H1 (cell line): ENCODE measurements at regions not wholly inside any gene's neighbourhood (a gene's known extent, or its start where the extent isn't known, plus 50 kb on each side); places are given as distances from the start of the nearest gene placed in this dataset.

Experiments used
- CTCF ChIA-PET: fragments of 300-600 bp; sonication (Branson Sonifier 250); formaldehyde crosslinking; loops from one replicate; lab custom pipeline; 2021; ENCODE audit not compliant: partially characterized antibody; lab: Charles Lee
- POLR2A ChIA-PET: fragments of 300-600 bp; sonication (Branson Sonifier 250); formaldehyde crosslinking; loops from one replicate; lab custom pipeline; 2021; ENCODE audit warnings: inconsistent platforms; ENCODE audit not compliant: partially characterized antibody; lab: Charles Lee
- DNase-seq, 2 experiments: peaks; one replicate each; pipeline versions ENCODE4 v3.0.0 to v3.0.0-alpha.2; 2010 to 2022; ENCODE audit warnings: low spot score in 2 of 2, low read depth in 1 of 2, mixed read lengths in 1 of 2
- FAIRE-seq: peaks from 2 replicates; lab custom pipeline; 2011; peaks lifted over from hg19 to GRCh38; lab: Jason Lieb, UNC
- H2AFZ ChIP-seq: 2 replicates; pipeline ENCODE4 v1.8.1; 2012; ENCODE audit warnings: low read length, inconsistent platforms
- H2AK5ac ChIP-seq: 2 replicates; pipeline ENCODE4 v1.6.1; 2013; ENCODE audit warnings: low read depth, low read length
- H2BK120ac ChIP-seq: replicated peaks from 2 replicates; pipeline ENCODE3; 2013; ENCODE audit warnings: low read depth, low read length, inconsistent platforms
- H2BK12ac ChIP-seq: 2 replicates; pipeline ENCODE4 v1.6.1; 2013; ENCODE audit warnings: low read depth, low read length
- H2BK15ac ChIP-seq: 2 replicates; pipeline ENCODE4 v1.6.1; 2013; ENCODE audit warnings: low read length
- H2BK20ac ChIP-seq: 2 replicates; pipeline ENCODE4 v1.6.1; 2013; ENCODE audit warnings: low read length
- H2BK5ac ChIP-seq: 2 replicates; pipeline ENCODE4 v1.6.1; 2013; ENCODE audit warnings: low read depth, low read length
- H3K14ac ChIP-seq: 2 replicates; pipeline ENCODE4 v1.6.1; 2013; ENCODE audit warnings: inconsistent platforms; ENCODE audit not compliant: insufficient read length
- H3K18ac ChIP-seq: 2 replicates; pipeline ENCODE4 v1.6.1; 2013; ENCODE audit warnings: low read length; ENCODE audit errors: extremely low read depth
- H3K23ac ChIP-seq: 2 replicates; pipeline ENCODE4 v1.6.1; 2013; ENCODE audit warnings: inconsistent platforms; ENCODE audit not compliant: insufficient read length
- H3K23me2 ChIP-seq: 2 replicates; pipeline ENCODE4 v1.6.1; 2013; ENCODE audit warnings: low read depth, low read length
- H3K27ac ChIP-seq: 2 replicates; pipeline ENCODE4 v1.6.1; 2011; ENCODE audit warnings: low read depth, low read length, inconsistent platforms
- H3K27me3 ChIP-seq, 4 experiments: replicated peaks in 1 of 4; 1 replicate in 1 of 4; 2 replicates in 3 of 4; pipeline versions ENCODE4 v1.6.1 to v1.8.1; 2011 to 2013; ENCODE audit warnings: low read length in 3 of 4, mild to moderate bottlenecking in 3 of 4, inconsistent platforms in 2 of 4, mixed read lengths in 2 of 4, moderate library complexity in 1 of 4; ENCODE audit not compliant: control insufficient read depth in 3 of 4, insufficient read depth in 3 of 4; ENCODE audit errors: extremely low read depth in 1 of 4
- H3K36me3 ChIP-seq, 4 experiments: 2 replicates each; pipeline versions ENCODE4 v1.6.1 to v1.8.1; 2011 to 2013; ENCODE audit warnings: mild to moderate bottlenecking in 4 of 4, low read length in 3 of 4, moderate library complexity in 2 of 4, control low read depth in 1 of 4, inconsistent platforms in 1 of 4; ENCODE audit not compliant: insufficient read depth in 4 of 4, control insufficient read depth in 2 of 4
- H3K4ac ChIP-seq: replicated peaks from 2 replicates; pipeline ENCODE3; 2013; ENCODE audit warnings: low read length, low read depth, mixed read lengths, inconsistent platforms; ENCODE audit not compliant: insufficient read length
- H3K4me1 ChIP-seq, 4 experiments: replicated peaks in 1 of 4; 1 replicate in 1 of 4; 2 replicates in 3 of 4; pipeline versions ENCODE4 v1.6.1 to v1.8.1; 2011 to 2013; ENCODE audit warnings: low read length in 3 of 4, inconsistent platforms in 2 of 4, mixed read lengths in 1 of 4; ENCODE audit not compliant: insufficient read depth in 4 of 4, control insufficient read depth in 3 of 4
- H3K4me2 ChIP-seq, 2 experiments: 2 replicates each; pipeline versions ENCODE4 v1.6.1 to v1.8.1; 2011 to 2013; ENCODE audit warnings: low read depth in 2 of 2, low read length in 2 of 2, control low read depth in 1 of 2, inconsistent platforms in 1 of 2, mild to moderate bottlenecking in 1 of 2; ENCODE audit not compliant: insufficient read depth in 1 of 2
- H3K4me3 ChIP-seq, 4 experiments: fragments of 200-600, 300-600 bp in 1 of 4; sonication (generic), shearing (Covaris generic), sonication (Bioruptor Twin) in 1 of 4; 2 replicates each; pipeline versions ENCODE4 v1.5.1 to v1.8.1; 2011 to 2016; ENCODE audit warnings: low read length in 4 of 4, low read depth in 3 of 4, control low read depth in 2 of 4, inconsistent platforms in 2 of 4, mild to moderate bottlenecking in 2 of 4, mixed read lengths in 1 of 4, moderate library complexity in 1 of 4; ENCODE audit not compliant: insufficient read depth in 2 of 4; ENCODE audit errors: extremely low read depth in 1 of 4
- H3K56ac ChIP-seq: replicated peaks from 2 replicates; pipeline ENCODE3; 2013; ENCODE audit warnings: low read depth, mild to moderate bottlenecking, mixed read lengths, low read length, inconsistent platforms; ENCODE audit not compliant: insufficient read length
- H3K79me1 ChIP-seq: 2 replicates; pipeline ENCODE4 v1.6.1; 2013; ENCODE audit warnings: low read depth, low read length, control low read depth
- H3K79me2 ChIP-seq, 2 experiments: 2 replicates each; pipeline versions ENCODE4 v1.6.1 to v1.8.1; 2012 to 2013; ENCODE audit warnings: low read length in 2 of 2, mild to moderate bottlenecking in 2 of 2, inconsistent platforms in 1 of 2; ENCODE audit not compliant: insufficient read depth in 2 of 2, control insufficient read depth in 1 of 2
- H3K9ac ChIP-seq, 4 experiments: replicated peaks in 1 of 4; 1 replicate in 1 of 4; 2 replicates in 3 of 4; pipeline versions ENCODE4 v1.6.1 to v1.8.1; 2011 to 2013; ENCODE audit warnings: low read depth in 3 of 4, low read length in 3 of 4, control low read depth in 2 of 4, mild to moderate bottlenecking in 2 of 4, moderate library complexity in 2 of 4, inconsistent platforms in 1 of 4; ENCODE audit errors: extremely low read depth in 1 of 4
- H3K9me3 ChIP-seq, 2 experiments: 2 replicates each; pipeline versions ENCODE4 v1.6.1 to v1.8.1; 2012 to 2013; ENCODE audit warnings: mild to moderate bottlenecking in 2 of 2, moderate library complexity in 2 of 2, control low read depth in 1 of 2, inconsistent platforms in 1 of 2, low read depth in 1 of 2, low read length in 1 of 2, mixed read lengths in 1 of 2; ENCODE audit not compliant: insufficient read depth in 2 of 2
- H4K20me1 ChIP-seq, 2 experiments: replicated peaks in 1 of 2; 2 replicates each; pipeline versions ENCODE3 to v1.8.1; 2011 to 2013; ENCODE audit warnings: inconsistent platforms in 2 of 2, low read length in 2 of 2, mild to moderate bottlenecking in 1 of 2; ENCODE audit not compliant: insufficient read depth in 2 of 2, control insufficient read depth in 1 of 2
- H4K5ac ChIP-seq: 2 replicates; pipeline ENCODE4 v1.6.1; 2013; ENCODE audit warnings: low read length, low read depth, mixed read lengths, inconsistent platforms; ENCODE audit not compliant: insufficient read length
- H4K8ac ChIP-seq: 2 replicates; pipeline ENCODE4 v1.8.0; 2013; ENCODE audit warnings: mild to moderate bottlenecking, moderate library complexity, low read length, inconsistent platforms; ENCODE audit not compliant: insufficient read depth; ENCODE audit errors: extremely low read depth
- H4K91ac ChIP-seq: replicated peaks from 2 replicates; pipeline ENCODE3; 2013; ENCODE audit warnings: low read length, mixed read lengths, inconsistent platforms; ENCODE audit not compliant: insufficient read length
- BCL11A ChIP-seq, 2 experiments: IDR thresholded peaks; one replicate each; pipeline ENCODE4 v1.6.1; 2011; ENCODE audit warnings: low read depth in 2 of 2, low read length in 2 of 2, mild to moderate bottlenecking in 2 of 2
- CBX5 ChIP-seq: fragments of 300-800, 300-1000 bp; sonication (generic); IDR thresholded peaks from 2 replicates; pipeline ENCODE4 v1.7.1; 2016; ENCODE audit warnings: antibody characterized with exemption, low read length, low read depth
- CTBP2 ChIP-seq: IDR thresholded peaks from 2 replicates; pipeline ENCODE4 v1.7.0; 2011; ENCODE audit warnings: borderline replicate concordance, mild to moderate bottlenecking, moderate library complexity, mixed read lengths, low read length; ENCODE audit not compliant: insufficient read depth, insufficient read length
- KDM4A ChIP-seq: IDR thresholded peaks from one replicate; pipeline ENCODE4 v1.7.1; 2012; ENCODE audit warnings: low read depth, mild to moderate bottlenecking, moderate library complexity, low read length, inconsistent platforms; ENCODE audit not compliant: severe bottlenecking
- RXRA ChIP-seq: IDR thresholded peaks from 2 replicates; pipeline ENCODE4 v1.6.1; 2011; ENCODE audit warnings: low read depth, mild to moderate bottlenecking, low read length, moderate library complexity; ENCODE audit not compliant: insufficient read depth
- SIRT6 ChIP-seq: IDR thresholded peaks from one replicate; pipeline ENCODE4 v1.7.1; 2012; ENCODE audit warnings: low read length, inconsistent platforms
- WGBS, 2 experiments: shearing (Covaris generic) in 1 of 2; methylation state at CpG; one replicate each; pipeline versions ENCODE4 v1.1.6 to v1.1.7; 2013 to 2015; ENCODE audit warnings: low lambda C conversion rate in 2 of 2, mixed read lengths in 2 of 2, inconsistent platforms in 1 of 2, low coverage in 1 of 2, missing lambda C conversion rate in 1 of 2; ENCODE audit not compliant: insufficient replicate concordance in 2 of 2, insufficient coverage in 1 of 2, insufficient read length in 1 of 2; ENCODE audit errors: extremely low coverage in 1 of 2, missing lambda C conversion rate in 1 of 2; 5-methylcytosine and 5-hydroxymethylcytosine counted together
- TF ChIP-seq, protein P1 (sequence below): IDR thresholded peaks from 2 replicates; pipeline ENCODE4 v1.6.1; 2012; ENCODE audit warnings: inconsistent platforms
- TF ChIP-seq, protein P2 (sequence below), 3 experiments: IDR thresholded peaks; 1 replicate in 2 of 3; 2 replicates in 1 of 3; pipeline versions ENCODE4 v1.5.1 to v1.6.1; 2011; ENCODE audit warnings: low read length in 3 of 3, mild to moderate bottlenecking in 3 of 3, inconsistent platforms in 2 of 3, low read depth in 1 of 3, moderate library complexity in 1 of 3; ENCODE audit not compliant: insufficient read depth in 1 of 3; ENCODE audit errors: control extremely low read depth in 1 of 3

DNA sequence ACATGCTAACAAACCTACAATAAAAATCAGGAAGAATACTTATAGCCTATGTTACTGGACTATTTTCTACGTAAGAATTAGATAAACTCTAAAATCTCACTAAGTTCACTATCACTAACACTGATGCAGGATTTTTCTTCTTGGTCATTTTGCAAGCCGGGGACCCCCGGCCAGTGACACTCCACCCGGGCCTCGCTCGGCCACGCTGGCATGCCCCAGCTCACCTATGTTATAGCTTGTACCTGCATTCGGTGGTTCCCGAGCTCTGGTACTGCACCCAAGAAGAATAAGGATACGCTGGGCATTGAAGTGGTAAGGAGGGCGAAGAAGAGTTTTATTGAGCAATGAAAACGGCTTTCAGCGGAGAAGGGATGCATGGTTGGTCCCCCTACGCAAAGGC lies 245.3 kb upstream of the NBEA start:
- no peak overlapping the region for H2AFZ ChIP-seq
- no peaks in the 10 kb centered on the region for H3K79me1 ChIP-seq
- H4K20me1 ChIP-seq = no peaks in the 10 kb centered on the region
- ChIA-PET POLR2A (no interaction called here), CTCF (interaction anchor here (1.2 to 1.5 kb wide), 2 partner anchors 10 to 16 kb away, joined by 3 to 5 read pairs; no protein-coding TSS in a partner anchor)
- H3K23me2 ChIP-seq = no peaks in the 10 kb centered on the region; the same call in 1 of the 2 replicates
- H2AK5ac ChIP-seq = no peak overlapping the region
- H2BK12ac ChIP-seq = no peak overlapping the region
- no peak overlapping the region for H3K14ac ChIP-seq
- 0 out of 2 replicates have a peak overlapping the region, but pooled peaks have one; percentile 38 for H4K8ac ChIP-seq
- H2BK120ac ChIP-seq = no peak overlapping the region
- H3K18ac ChIP-seq = no peak overlapping the region
- no peak overlapping the region for H3K9ac ChIP-seq
- WGBS, 2 experiments = 90% methylated on average over 14 of the region's 14 CpGs; no CpG with 5 or more reads in 1 of the 2 experiments
- TF ChIP-seq CTBP2 (no peak), KDM4A (no peak), CBX5 (no peak), BCL11A (IDR thresholded peaks at IDR 0.05; ENCODE audit: low read depth in 2 of 2, low read length in 2 of 2) (no peak), SIRT6 (no peak), RXRA (no peak)
- TF ChIP-seq, protein P1, sequence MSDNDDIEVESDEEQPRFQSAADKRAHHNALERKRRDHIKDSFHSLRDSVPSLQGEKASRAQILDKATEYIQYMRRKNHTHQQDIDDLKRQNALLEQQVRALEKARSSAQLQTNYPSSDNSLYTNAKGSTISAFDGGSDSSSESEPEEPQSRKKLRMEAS = no peak
- TF ChIP-seq, protein P2, sequence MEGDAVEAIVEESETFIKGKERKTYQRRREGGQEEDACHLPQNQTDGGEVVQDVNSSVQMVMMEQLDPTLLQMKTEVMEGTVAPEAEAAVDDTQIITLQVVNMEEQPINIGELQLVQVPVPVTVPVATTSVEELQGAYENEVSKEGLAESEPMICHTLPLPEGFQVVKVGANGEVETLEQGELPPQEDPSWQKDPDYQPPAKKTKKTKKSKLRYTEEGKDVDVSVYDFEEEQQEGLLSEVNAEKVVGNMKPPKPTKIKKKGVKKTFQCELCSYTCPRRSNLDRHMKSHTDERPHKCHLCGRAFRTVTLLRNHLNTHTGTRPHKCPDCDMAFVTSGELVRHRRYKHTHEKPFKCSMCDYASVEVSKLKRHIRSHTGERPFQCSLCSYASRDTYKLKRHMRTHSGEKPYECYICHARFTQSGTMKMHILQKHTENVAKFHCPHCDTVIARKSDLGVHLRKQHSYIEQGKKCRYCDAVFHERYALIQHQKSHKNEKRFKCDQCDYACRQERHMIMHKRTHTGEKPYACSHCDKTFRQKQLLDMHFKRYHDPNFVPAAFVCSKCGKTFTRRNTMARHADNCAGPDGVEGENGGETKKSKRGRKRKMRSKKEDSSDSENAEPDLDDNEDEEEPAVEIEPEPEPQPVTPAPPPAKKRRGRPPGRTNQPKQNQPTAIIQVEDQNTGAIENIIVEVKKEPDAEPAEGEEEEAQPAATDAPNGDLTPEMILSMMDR (IDR thresholded peaks at IDR 0.05; ENCODE audit: control extremely low read depth in 1 of 3, insufficient read depth in 1 of 3, low read depth in 1 of 3, low read length in 3 of 3) = no peak
- DNase-seq (no peak), FAIRE-seq (no peak)
- no peak overlapping the region for H3K4me3 ChIP-seq
- no peak overlapping the region for H3K23ac ChIP-seq
- H3K27me3 ChIP-seq = no peaks in the 10 kb centered on the region
- H3K4me2 ChIP-seq = no peak overlapping the region
- no peak overlapping the region for H4K5ac ChIP-seq
- H3K56ac ChIP-seq = no peak overlapping the region
- H3K4ac ChIP-seq = no peak overlapping the region
- no peaks in the 10 kb centered on the region for H3K4me1 ChIP-seq
- H3K79me2 ChIP-seq = no peaks in the 10 kb centered on the region
- H2BK5ac ChIP-seq = no peak overlapping the region
- no peaks in the 10 kb centered on the region for H3K9me3 ChIP-seq
- no peak overlapping the region for H3K27ac ChIP-seq
- no peak overlapping the region for H2BK15ac ChIP-seq
- no peak overlapping the region for H4K91ac ChIP-seq
- no peaks in the 10 kb centered on the region for H3K36me3 ChIP-seq
- no peak overlapping the region for H2BK20ac ChIP-seq
